HG02642 (cell line): ENCODE measurements at regions not wholly inside any gene's neighbourhood (a gene's known extent, or its start where the extent isn't known, plus 50 kb on each side); places are given as distances from the start of the nearest gene placed in this dataset.

Experiments used
- ATAC-seq: cut with Tn5 transposase; IDR thresholded peaks from one replicate; pipeline ENCODE4 v1.9.1; 2021; ENCODE audit warnings: mild to moderate bottlenecking; ENCODE audit not compliant: unreplicated experiment, poor library complexity

- ATAC-seq = no peak
Observed at GRCh38 chr22:48853627-48854240, 973.9 kb downstream of the BRD1 start.

GRCh38 chr22:48851933-48852549 is 975.6 kb downstream of the BRD1 start:
- no peak for ATAC-seq

GRCh38 chr22:48850658-48851287 is 976.9 kb downstream of the BRD1 start:
- no peak for ATAC-seq

GRCh38 chr22:48849963-48850657 is 977.6 kb downstream of the BRD1 start:
- no peak for ATAC-seq

GRCh38 chr22:48849219-48849912 is 978.3 kb downstream of the BRD1 start:
- ATAC-seq = no peak

GRCh38 chr22:48846200-48846599 is 981.5 kb downstream of the BRD1 start:
- no peak for ATAC-seq

GRCh38 chr22:48845356-48845936 is 982.2 kb downstream of the BRD1 start:
- no peak for ATAC-seq

GRCh38 chr22:48844056-48844675 is 983.5 kb downstream of the BRD1 start:
- no peak for ATAC-seq

- ATAC-seq = no peak
Observed at GRCh38 chr22:48843640-48844039, 984.0 kb downstream of the BRD1 start.

GRCh38 chr22:48842976-48843375 is 984.7 kb downstream of the BRD1 start:
- no peak for ATAC-seq

GRCh38 chr22:48842583-48842945 is 985.1 kb downstream of the BRD1 start:
- ATAC-seq = no peak

- ATAC-seq = no peak
Observed at GRCh38 chr22:48841881-48842582, 985.6 kb downstream of the BRD1 start.

GRCh38 chr22:48840112-48840949 is 987.3 kb downstream of the BRD1 start:
- ATAC-seq = no peak

- no peak for ATAC-seq
Observed at GRCh38 chr22:48838846-48839730, 988.6 kb downstream of the BRD1 start.

- ATAC-seq = no peak
Observed at GRCh38 chr22:48838376-48838775, 989.3 kb downstream of the BRD1 start.

GRCh38 chr22:48837341-48837935 is 990.2 kb downstream of the BRD1 start:
- ATAC-seq = no peak

GRCh38 chr22:48836673-48837340 is 990.9 kb downstream of the BRD1 start:
- ATAC-seq = no peak
